HG03175 (cell line): ENCODE measurements at regions not wholly inside any gene's neighbourhood (a gene's known extent, or its start where the extent isn't known, plus 50 kb on each side); places are given as distances from the start of the nearest gene placed in this dataset.
"Not testable (repeated sequence)": the region's sequence is repeated elsewhere in the genome, so short reads cannot be mapped to it uniquely, and the experiment has no call there.

Source experiments
- ATAC-seq: cut with Tn5 transposase; IDR thresholded peaks from one replicate; pipeline ENCODE4 v1.9.1; 2021; ENCODE audit warnings: mild to moderate bottlenecking, moderate library complexity; ENCODE audit not compliant: unreplicated experiment

- no peak for ATAC-seq
Measured at GRCh38 chr1:244291236-244292201, 160.2 kb downstream of the ADSS2 start.

DNA sequence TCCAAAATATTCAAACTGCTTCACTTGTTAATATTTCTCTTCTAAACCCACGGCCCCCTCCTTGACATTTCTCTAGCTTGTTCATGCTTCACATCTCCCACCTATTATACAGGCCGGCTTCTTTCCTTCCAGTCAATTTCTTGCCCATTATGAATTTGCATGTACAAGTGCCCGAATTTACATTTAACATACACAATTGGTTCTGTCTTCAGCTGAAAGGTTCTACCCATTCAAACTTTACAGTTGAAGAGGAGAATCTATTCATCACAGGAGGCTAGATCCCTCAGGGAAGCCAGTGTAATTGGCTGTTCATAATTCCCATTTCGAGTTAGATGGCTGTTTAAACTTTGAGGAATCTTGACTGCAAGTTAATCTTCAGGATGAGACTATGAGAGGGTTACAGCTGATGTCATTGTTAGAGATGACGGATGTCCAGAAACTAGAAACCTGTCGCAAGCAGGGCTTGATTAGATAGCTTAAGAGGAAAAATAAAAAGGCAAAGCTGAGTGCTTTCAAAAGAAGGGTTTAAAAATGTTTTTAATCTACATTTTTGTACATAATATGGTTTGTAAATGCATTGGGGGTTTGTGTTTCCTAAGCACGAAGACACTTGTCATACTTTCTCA is 157.0 kb downstream of the ADSS2 start:
- no peak for ATAC-seq

- no peak for ATAC-seq
Measured at GRCh38 chr1:244296003-244296402, 155.7 kb downstream of the ADSS2 start.

DNA sequence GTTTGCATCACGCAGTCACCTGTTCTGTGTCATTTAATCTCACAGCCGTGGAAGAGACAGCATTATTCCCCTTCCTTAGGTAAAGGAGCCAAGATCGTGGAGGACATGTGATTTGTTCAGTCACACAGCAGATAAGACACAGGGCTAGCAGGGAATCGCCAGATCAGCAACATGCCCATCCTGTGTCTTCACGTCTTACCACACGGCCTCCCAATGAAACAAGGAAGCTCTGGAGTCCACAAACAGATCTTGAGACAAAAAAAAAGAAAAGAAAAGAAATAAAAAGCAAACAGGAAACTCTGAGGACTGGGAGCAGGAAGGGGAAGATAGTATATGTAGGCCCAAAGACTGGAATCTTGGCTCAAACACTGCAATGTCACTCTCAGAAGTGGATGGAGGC is 155.3 kb downstream of the ADSS2 start:
- ATAC-seq: no peak

GRCh38 chr1:244297087-244297486 is 154.6 kb downstream of the ADSS2 start:
- no peak for ATAC-seq

DNA sequence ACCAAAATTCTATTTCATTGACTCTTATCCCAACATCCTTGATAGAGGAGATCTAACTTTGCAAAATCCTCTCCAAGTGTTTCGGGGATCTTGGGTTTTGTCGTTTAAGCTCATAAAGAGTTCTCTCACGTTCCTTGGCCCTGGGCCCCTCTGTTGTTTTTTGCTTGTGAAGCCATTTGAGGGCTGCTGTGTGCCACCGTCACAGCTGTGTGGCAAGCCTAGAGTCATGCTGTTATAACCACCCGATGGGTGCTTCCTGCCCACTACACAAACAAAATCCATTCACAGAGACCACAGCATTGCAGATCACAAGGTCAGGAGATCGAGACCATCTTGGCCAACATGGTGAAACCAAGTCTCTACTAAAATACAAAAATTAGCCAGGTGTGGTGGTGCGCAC is 154.1 kb downstream of the ADSS2 start:
- ATAC-seq: no peak

DNA sequence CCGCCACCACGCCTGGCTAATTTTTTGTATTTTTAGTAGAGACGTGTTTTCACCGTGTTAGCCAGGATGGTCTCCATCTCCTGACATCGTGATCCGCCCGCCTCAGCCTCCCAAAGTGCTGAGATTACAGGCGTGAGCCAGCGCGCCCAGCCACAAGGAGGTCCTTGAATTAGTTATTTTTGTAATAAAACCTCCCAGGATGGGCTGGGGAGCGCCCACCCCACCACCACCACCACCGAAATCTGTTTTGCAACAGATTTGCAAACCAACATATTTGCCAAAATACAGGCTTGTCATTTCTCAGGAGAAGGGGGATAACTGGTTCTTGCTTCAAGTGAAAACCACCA is 151.7 kb downstream of the ADSS2 start:
- ATAC-seq: not testable (repeated sequence)

- ATAC-seq: no peak
Measured at GRCh38 chr1:244301595-244302130, 150.0 kb downstream of the ADSS2 start.

DNA sequence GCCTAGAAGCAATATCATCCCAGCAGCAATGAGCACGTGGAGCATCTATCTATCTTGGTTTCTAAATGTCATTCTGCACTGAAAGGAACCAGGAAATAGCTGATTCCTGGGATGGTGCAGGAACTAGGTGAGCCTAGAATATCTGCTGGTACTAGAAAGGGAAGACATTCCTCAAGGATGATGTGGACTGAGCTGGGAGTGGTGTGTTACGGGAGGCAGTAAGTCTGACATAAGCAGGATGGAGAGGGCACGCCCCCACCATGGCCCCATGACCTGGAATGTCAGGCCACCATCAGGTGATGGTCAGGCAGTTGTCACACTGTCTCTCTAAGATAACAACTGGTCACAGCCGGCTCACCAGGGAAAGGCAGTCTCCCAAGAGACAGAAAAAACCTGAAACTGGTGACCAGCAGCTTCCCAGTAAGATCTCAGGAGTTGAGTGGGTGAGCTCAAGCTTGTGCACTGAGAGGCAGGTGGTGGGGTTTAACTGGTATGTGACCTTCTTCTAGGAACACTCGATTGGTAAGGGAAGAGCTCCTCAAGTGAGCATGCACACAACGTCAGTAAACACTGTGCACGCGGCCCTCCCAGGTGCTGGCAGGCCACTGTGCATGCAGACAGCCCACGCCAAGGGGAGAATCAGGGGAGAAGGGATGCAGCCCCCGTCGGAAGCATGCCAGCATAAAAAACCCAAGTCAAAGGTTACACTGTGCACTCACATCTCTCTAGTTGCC is 148.7 kb downstream of the ADSS2 start:
- no peak for ATAC-seq

- no peak for ATAC-seq
Measured at GRCh38 chr1:244303610-244303969, 148.1 kb downstream of the ADSS2 start.

GRCh38 chr1:244304156-244304555 is 147.6 kb downstream of the ADSS2 start:
- ATAC-seq: no peak

- ATAC-seq: no peak
Measured at GRCh38 chr1:244304656-244305055, 147.1 kb downstream of the ADSS2 start.

- ATAC-seq: no peak
Measured at GRCh38 chr1:244305776-244306341, 145.8 kb downstream of the ADSS2 start.

DNA sequence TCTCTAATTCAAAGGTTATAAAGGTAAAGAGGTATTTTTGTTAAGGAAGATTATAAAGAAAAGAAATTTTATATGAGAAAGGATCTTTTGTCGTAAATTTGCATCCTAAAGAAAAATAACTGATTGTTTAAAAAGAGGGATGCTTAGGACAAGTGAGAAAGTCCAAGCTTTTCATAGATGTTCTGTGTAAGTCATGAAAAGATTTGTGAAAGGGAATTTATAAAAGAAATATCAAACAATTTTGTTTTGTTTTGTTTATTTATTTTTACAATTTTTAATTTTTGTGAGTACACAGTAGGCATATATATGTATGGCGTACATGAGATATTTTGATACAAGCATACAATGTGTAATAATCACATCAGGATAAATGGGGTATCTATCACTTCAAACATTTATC is 145.2 kb downstream of the ADSS2 start:
- ATAC-seq: no peak

DNA sequence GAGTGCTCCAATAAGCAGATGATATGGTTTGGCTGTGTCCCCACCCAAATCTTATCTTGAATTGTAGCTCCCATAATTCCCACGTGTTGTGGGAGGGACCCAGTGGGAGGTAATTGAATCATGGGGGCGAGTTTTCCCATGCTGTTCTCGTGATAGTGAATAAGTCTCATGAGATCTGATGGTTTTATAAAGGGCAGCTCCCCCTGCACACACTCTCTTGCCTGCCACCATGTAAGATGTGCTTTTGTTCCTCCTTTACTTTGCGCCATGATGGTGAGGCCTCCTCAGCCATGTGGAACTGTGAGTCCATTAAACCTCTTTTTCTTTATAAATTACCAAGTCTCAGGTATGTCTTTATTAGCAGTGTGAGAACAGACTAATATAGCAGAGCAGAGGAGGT is 142.5 kb downstream of the ADSS2 start:
- not testable (repeated sequence) for ATAC-seq

- ATAC-seq: no peak
Measured at GRCh38 chr1:244311784-244312532, 139.8 kb downstream of the ADSS2 start.

DNA sequence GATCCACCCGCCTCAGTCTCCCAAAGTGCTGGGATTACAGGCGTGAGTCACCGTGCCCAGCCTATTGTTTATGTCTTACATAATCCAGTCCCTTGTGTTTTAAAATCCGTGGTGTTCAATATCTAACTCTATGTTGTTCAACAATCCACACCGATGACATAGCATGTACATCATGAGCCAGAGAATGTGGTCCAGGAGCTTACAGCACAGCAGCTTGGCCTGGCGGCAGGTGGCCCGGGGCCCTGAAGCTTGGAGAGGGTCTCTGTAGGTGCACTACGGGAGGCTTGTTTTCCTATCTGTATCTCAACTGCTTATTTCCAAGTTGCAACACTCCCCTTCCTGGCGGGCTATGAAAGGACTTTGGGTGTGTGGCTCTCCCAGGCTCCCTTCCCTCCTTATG is 138.4 kb downstream of the ADSS2 start:
- ATAC-seq: no peak

GRCh38 chr1:244314921-244315559 is 136.7 kb downstream of the ADSS2 start:
- no peak for ATAC-seq

DNA sequence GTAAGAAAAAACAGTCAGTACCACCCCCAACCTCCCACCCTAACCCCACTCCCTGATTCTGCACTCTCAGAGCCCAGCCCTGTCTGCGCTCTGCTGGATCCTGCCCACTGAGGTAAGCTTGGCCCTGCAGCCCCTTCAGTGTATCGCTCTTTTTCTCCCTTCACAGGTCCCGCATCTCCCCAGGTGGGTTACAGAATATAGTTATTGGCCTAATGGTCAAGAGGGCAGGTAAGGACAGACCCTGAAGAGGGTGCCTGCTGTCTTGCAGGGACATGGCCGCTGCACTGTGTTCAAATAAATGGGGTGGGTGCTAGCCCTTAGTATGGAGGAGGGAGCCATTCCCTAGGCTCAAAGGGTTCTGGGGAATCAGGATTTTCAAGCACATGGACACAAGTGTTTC is 135.7 kb downstream of the ADSS2 start:
- no peak for ATAC-seq

DNA sequence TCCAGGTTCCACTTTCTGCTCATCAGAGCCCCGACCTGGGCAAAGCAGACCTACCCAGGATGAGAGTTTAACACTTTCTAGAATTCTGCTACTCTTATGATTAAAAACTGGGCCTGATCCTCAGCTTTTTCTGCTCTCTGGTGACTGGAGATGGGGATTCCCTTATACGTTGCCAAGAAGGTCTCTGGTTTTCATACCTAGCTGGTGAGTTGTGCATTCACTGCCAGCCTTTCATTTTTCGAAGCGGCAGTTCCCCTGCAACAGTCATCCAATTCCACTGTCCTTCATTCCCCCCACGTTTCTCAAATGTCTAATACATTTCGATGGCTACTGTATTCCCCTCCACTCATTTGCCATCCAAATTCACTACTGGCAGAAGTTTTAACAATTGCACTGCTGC is 135.3 kb downstream of the ADSS2 start:
- ATAC-seq: no peak
